RPMI8226 (cell line): ENCODE measurements at regions not wholly inside any gene's neighbourhood (a gene's known extent, or its start where the extent isn't known, plus 50 kb on each side); places are given as distances from the start of the nearest gene placed in this dataset.
"Not testable (repeated sequence)": the region's sequence is repeated elsewhere in the genome, so short reads cannot be mapped to it uniquely, and the experiment has no call there.

Experiments used
- DNase-seq: peaks from one replicate; pipeline ENCODE4 v3.0.0-alpha.2; 2015

GRCh38 chr3:40649346-40649745 is 124.6 kb downstream of the ZNF621 start:
- no peak for DNase-seq

GRCh38 chr3:40652072-40652471 is 127.3 kb downstream of the ZNF621 start:
- DNase-seq: no peak

- no peak for DNase-seq
These were observed 128.2 kb downstream of the ZNF621 start for GRCh38 chr3:40653001-40653400.

- no peak for DNase-seq
These were observed 129.1 kb downstream of the ZNF621 start for GRCh38 chr3:40653878-40654277.

GRCh38 chr3:40655551-40655950 is 130.8 kb downstream of the ZNF621 start:
- DNase-seq: no peak

- no peak for DNase-seq
These were observed 132.9 kb downstream of the ZNF621 start for GRCh38 chr3:40657623-40658022.

GRCh38 chr3:40658305-40658704 is 133.5 kb downstream of the ZNF621 start:
- DNase-seq: no peak

- no peak for DNase-seq
These were observed 135.8 kb downstream of the ZNF621 start for GRCh38 chr3:40660554-40660953.

GRCh38 chr3:40661284-40661683 is 136.5 kb downstream of the ZNF621 start:
- DNase-seq: no peak

- no peak for DNase-seq
These were observed 138.5 kb downstream of the ZNF621 start for GRCh38 chr3:40663280-40663679.

- no peak for DNase-seq
These were observed 144.4 kb downstream of the ZNF621 start for GRCh38 chr3:40669176-40669575.

- DNase-seq: no peak
These were observed 148.1 kb downstream of the ZNF621 start for GRCh38 chr3:40672861-40673260.

- no peak for DNase-seq
These were observed 152.6 kb downstream of the ZNF621 start for GRCh38 chr3:40677321-40677720.

- DNase-seq: no peak
These were observed 153.0 kb downstream of the ZNF621 start for GRCh38 chr3:40677749-40678148.

- DNase-seq: no peak
These were observed 154.5 kb downstream of the ZNF621 start for GRCh38 chr3:40679290-40679689.

- peak; percentile 33 for DNase-seq
These were observed 156.2 kb downstream of the ZNF621 start for GRCh38 chr3:40680685-40681657.

- no peak for DNase-seq
These were observed 156.9 kb downstream of the ZNF621 start for GRCh38 chr3:40681658-40682055.

GRCh38 chr3:40689837-40690236 is 165.1 kb downstream of the ZNF621 start:
- DNase-seq: no peak

GRCh38 chr3:40690749-40691451 is 166.1 kb downstream of the ZNF621 start:
- no peak for DNase-seq

- no peak for DNase-seq
These were observed 166.7 kb downstream of the ZNF621 start for GRCh38 chr3:40691452-40691861.

- no peak for DNase-seq
These were observed 171.1 kb downstream of the ZNF621 start for GRCh38 chr3:40695848-40696247.

GRCh38 chr3:40698611-40699010 is 173.9 kb downstream of the ZNF621 start:
- DNase-seq: not testable (repeated sequence)

GRCh38 chr3:40701016-40701588 is 176.3 kb downstream of the ZNF621 start:
- no peak for DNase-seq

GRCh38 chr3:40704224-40704623 is 179.5 kb downstream of the ZNF621 start:
- DNase-seq: no peak
